SK-N-MC (cell line): ENCODE measurements at regions not wholly inside any gene's neighbourhood (a gene's known extent, or its start where the extent isn't known, plus 50 kb on each side); places are given as distances from the start of the nearest gene placed in this dataset.

ENCODE experiments used
- EZH2 ChIP-seq: fragments of 200-600 bp; sonication (generic); IDR thresholded peaks from one replicate; pipeline ENCODE4 v1.6.1; 2017; ENCODE audit warnings: antibody characterized with exemption
- POLR2AphosphoS5 ChIP-seq: IDR thresholded peaks from 2 replicates; pipeline ENCODE4 v1.6.1; 2012; ENCODE audit warnings: mild to moderate bottlenecking, low read depth, low read length, borderline replicate concordance

GRCh38 chr10:36366843-36367242 is 724.7 kb upstream of the FZD8 start:
- TF ChIP-seq POLR2AphosphoS5 (no peak), EZH2 (no peak)
